ENCODE measurements at regions not wholly inside any gene's neighbourhood (a gene's known extent, or its start where the extent isn't known, plus 50 kb on each side); places are given as distances from the start of the nearest gene placed in this dataset.

DNA sequence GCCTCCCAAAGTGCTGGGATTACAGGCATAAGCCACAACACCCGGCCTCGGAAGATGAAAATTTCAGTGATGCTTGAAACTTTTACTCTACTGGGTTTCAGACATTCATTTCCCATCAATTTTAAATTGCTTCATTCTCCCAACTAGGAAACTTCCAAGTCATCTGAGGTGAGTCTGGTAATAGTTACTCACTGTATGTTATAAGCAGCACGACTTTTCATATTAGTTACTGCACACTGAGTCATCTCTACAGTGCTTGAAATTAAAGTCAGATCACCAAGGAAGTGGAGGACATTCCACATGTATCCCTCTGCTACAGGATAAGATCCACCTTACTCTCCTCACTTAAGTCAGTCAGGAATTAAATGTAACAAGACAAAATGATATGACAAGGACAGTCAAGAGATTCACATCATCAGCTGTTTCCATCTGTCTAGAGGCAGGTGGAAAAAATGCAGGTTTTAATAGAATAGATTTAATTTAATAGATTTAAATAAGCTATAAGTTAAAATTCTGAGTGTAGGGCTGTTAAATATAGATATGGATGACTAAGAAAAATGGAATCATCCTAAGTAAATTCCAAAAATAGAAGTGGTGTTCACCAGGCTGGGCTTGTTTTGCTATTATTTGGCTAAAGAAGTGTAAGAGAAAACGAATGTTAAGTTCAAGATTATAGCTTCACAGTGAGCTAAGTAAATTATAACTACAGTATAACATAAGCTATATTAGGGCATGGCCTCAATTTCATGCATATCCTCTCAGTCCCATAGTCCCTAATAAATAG is 104.4 kb downstream of the TMCO5A start:
- H3K27me3 ChIP-seq: no peaks in the 10 kb centered on the region
- TF ChIP-seq POLR2A (IDR thresholded peaks at IDR 0.05): no peak
- no peak for TF ChIP-seq POLR2AphosphoS5 (IDR thresholded peaks at IDR 0.05)
- TF ChIP-seq CTCF (IDR thresholded peaks at IDR 0.05): no peak
- DNase-seq (ENCODE audit: low spot score in 2 of 2): no peak
- H3K9me3 ChIP-seq: no peaks in the 10 kb centered on the region
- intact Hi-C loops (cut with DNase I; ENCODE audit: low total_unique reads): no loop called here
- no peaks in the 10 kb centered on the region for H3K4me1 ChIP-seq
- H3K36me3 ChIP-seq: no peaks in the 10 kb centered on the region
- H3K27ac ChIP-seq: no peak overlapping the region
- H3K4me3 ChIP-seq: no peak overlapping the region

DNA sequence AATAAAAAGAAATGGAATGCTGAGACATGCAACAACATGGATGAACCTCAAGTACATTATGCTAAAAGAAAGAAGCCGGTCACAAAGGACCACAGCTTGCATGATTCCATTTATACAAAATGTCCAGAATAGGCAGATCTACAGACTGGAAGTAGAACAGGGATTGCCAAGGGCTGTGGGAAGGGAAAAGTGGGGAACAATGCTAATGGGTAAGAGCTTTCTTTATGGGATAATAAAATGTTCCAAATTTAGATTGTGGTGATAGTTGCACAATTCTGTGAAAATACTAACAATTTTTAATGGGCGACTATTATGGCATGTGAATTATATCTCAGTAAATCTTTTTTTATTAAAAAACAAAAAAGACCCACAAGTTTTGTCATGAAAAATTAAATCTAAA is 106.2 kb downstream of the TMCO5A start:
- no peaks in the 10 kb centered on the region for H3K36me3 ChIP-seq
- no peak for TF ChIP-seq CTCF (IDR thresholded peaks at IDR 0.05)
- no peak for TF ChIP-seq POLR2A (IDR thresholded peaks at IDR 0.05)
- no peak for TF ChIP-seq POLR2AphosphoS5 (IDR thresholded peaks at IDR 0.05)

DNA sequence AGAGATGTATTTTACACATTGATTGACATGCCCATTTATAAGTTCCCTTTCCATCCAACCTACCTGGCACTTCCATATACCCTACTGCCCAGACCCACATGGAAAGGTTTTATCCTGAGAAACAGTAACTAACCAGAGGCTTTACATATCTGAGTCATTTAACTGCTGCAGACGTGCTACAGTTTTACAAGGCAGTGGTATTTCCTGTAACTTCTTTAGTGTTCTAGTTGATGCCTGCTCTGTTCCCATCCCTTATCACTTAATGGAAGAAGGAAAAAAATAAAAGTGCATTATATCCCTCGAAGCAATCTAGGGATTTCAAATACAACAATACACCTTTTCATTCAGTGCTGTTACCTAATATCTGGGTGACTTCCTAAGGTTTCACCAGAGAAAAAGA is 107.1 kb downstream of the TMCO5A start:
- TF ChIP-seq CTCF (IDR thresholded peaks at IDR 0.05) (no peak), POLR2AphosphoS5 (IDR thresholded peaks at IDR 0.05) (no peak), POLR2A (IDR thresholded peaks at IDR 0.05) (no peak)
- Histone ChIP-seq H3K27me3 (no peaks in the 10 kb centered on the region), H3K36me3 (no peaks in the 10 kb centered on the region), H3K4me1 (no peaks in the 10 kb centered on the region), H3K9me3 (no peaks in the 10 kb centered on the region), H3K4me3 (no peak overlapping the region), H3K27ac (no peak overlapping the region)
- no peak for DNase-seq (ENCODE audit: low spot score in 2 of 2)
- intact Hi-C loops (cut with DNase I; ENCODE audit: low total_unique reads): no loop called here

More for the DNA sequence above, 106.2 kb downstream of the TMCO5A start:
- Histone ChIP-seq H3K4me1 (no peaks in the 10 kb centered on the region), H3K4me3 (no peak overlapping the region), H3K9me3 (no peaks in the 10 kb centered on the region), H3K27ac (no peak overlapping the region), H3K27me3 (no peaks in the 10 kb centered on the region)
- intact Hi-C loops (cut with DNase I; ENCODE audit: low total_unique reads): no loop called here
- no peak for DNase-seq (ENCODE audit: low spot score in 2 of 2)

GRCh38 chr15:38042211-38042610 is 107.8 kb downstream of the TMCO5A start:
- no peaks in the 10 kb centered on the region for H3K36me3 ChIP-seq
- no peak for DNase-seq (ENCODE audit: low spot score in 2 of 2)
- no peak overlapping the region for H3K4me3 ChIP-seq
- TF ChIP-seq POLR2AphosphoS5 (IDR thresholded peaks at IDR 0.05) (no peak), CTCF (IDR thresholded peaks at IDR 0.05) (no peak), POLR2A (IDR thresholded peaks at IDR 0.05) (no peak)
- no peaks in the 10 kb centered on the region for H3K27me3 ChIP-seq
- no peaks in the 10 kb centered on the region for H3K9me3 ChIP-seq
- H3K27ac ChIP-seq: no peak overlapping the region
- intact Hi-C loops (cut with DNase I; ENCODE audit: low total_unique reads): no loop called here
- no peaks in the 10 kb centered on the region for H3K4me1 ChIP-seq

GRCh38 chr15:38042707-38043445 is 108.4 kb downstream of the TMCO5A start:
- H3K27me3 ChIP-seq: no peaks in the 10 kb centered on the region
- H3K27ac ChIP-seq: no peak overlapping the region
- no peaks in the 10 kb centered on the region for H3K9me3 ChIP-seq
- intact Hi-C loops (cut with DNase I; ENCODE audit: low total_unique reads): no loop called here
- H3K36me3 ChIP-seq: no peaks in the 10 kb centered on the region
- H3K4me3 ChIP-seq: no peak overlapping the region
- no peaks in the 10 kb centered on the region for H3K4me1 ChIP-seq
- TF ChIP-seq POLR2A (IDR thresholded peaks at IDR 0.05): no peak
- DNase-seq (ENCODE audit: low spot score in 2 of 2): no peak

Data from breast epithelium (tissue), 4 donors.